LNCaP clone FGC (cell line): ENCODE measurements at regions not wholly inside any gene's neighbourhood (a gene's known extent, or its start where the extent isn't known, plus 50 kb on each side); places are given as distances from the start of the nearest gene placed in this dataset.

Experiments used
- DNase-seq: peaks from one replicate; pipeline ENCODE4 v3.0.0-alpha.2; 2011; ENCODE audit warnings: low read depth
- H3K4me3 ChIP-seq: 2 replicates; pipeline ENCODE4 v1.5.1; 2011; ENCODE audit warnings: mild to moderate bottlenecking, low read depth, low read length, control low read depth
- TF ChIP-seq, protein P1 (sequence below): IDR thresholded peaks from 2 replicates; pipeline ENCODE4 v1.5.1; 2012; ENCODE audit warnings: mild to moderate bottlenecking; ENCODE audit not compliant: control insufficient read depth, insufficient read depth; ENCODE audit errors: extremely low read depth

DNA sequence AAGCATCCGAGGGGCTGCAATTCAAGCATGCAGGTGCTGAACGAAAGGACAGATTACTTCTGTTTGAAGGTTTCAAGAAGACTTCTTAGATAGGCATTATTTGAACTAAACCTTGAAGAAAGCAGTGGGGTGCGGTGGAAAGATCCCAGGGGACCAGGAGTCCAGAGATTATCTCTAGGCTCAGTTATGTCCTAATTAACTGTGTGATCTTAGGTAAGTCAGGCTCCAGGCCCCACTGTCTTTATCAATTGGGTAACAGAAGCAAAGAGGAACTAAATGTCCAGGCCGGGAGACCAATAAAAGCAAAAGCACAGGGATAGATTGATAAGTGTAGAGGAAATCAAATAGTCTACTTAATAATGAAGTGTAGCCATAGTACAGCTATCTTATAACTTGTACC is 72.9 kb upstream of the CDC42BPA start:
- H3K4me3 ChIP-seq = no peak overlapping the region
- TF ChIP-seq, protein P1, sequence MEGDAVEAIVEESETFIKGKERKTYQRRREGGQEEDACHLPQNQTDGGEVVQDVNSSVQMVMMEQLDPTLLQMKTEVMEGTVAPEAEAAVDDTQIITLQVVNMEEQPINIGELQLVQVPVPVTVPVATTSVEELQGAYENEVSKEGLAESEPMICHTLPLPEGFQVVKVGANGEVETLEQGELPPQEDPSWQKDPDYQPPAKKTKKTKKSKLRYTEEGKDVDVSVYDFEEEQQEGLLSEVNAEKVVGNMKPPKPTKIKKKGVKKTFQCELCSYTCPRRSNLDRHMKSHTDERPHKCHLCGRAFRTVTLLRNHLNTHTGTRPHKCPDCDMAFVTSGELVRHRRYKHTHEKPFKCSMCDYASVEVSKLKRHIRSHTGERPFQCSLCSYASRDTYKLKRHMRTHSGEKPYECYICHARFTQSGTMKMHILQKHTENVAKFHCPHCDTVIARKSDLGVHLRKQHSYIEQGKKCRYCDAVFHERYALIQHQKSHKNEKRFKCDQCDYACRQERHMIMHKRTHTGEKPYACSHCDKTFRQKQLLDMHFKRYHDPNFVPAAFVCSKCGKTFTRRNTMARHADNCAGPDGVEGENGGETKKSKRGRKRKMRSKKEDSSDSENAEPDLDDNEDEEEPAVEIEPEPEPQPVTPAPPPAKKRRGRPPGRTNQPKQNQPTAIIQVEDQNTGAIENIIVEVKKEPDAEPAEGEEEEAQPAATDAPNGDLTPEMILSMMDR = no peak
- DNase-seq = no peak

DNA sequence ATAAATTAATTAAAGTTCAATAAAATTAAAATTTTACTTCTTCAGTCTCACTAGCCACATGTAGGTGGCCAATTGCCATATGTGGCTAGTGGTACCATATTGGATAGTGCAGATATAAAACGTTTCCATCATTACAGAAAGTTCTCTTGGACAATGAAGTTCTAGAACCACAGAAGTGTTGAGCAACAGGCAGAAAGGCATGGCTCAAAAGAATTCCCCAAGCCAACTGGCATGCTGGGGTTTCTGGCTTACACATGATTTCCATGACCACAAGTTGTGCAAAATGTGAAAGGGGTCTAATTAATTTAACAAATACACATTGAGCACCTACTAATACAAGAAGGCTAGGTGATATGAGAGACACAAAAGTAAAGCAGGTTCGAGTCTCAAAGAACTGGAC is 72.2 kb upstream of the CDC42BPA start:
- TF ChIP-seq, protein P1 = no peak
- no peak overlapping the region for H3K4me3 ChIP-seq
- DNase-seq = no peak

- DNase-seq = no peak
- TF ChIP-seq, protein P1 = no peak
- no peak overlapping the region for H3K4me3 ChIP-seq
Observed at GRCh38 chr1:227388214-227389168, 70.2 kb upstream of the CDC42BPA start.

GRCh38 chr1:227379555-227379892 is 61.2 kb upstream of the CDC42BPA start:
- no peak for DNase-seq
- TF ChIP-seq, protein P1 = no peak
- no peak overlapping the region for H3K4me3 ChIP-seq

GRCh38 chr1:227378871-227379554 is 60.7 kb upstream of the CDC42BPA start:
- no peak for DNase-seq
- TF ChIP-seq, protein P1 = no peak
- no peak overlapping the region for H3K4me3 ChIP-seq

DNA sequence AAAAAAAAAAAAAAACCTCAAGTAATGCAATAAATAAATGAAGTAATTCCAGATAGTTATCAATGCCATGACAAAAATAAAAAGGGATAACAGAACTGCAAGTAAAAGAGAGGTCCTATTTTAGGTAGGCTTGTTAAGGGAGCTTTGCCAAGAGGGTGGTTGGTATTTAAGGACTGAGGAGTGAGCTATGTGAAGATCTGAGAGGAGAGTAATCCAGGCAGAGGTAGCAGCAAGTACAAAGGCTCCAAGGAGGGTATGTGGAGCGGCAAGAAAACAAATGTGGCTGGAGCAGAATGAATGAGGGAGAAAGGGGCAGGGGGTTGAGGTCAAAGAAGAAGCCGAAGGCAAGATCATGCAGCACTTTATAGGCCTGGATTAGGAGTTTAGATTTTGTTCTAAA is 59.9 kb upstream of the CDC42BPA start:
- DNase-seq = no peak
- TF ChIP-seq, protein P1 = no peak

GRCh38 chr1:227374846-227375245 is 56.6 kb upstream of the CDC42BPA start:
- DNase-seq = no peak
- H3K4me3 ChIP-seq = no peak overlapping the region
- TF ChIP-seq, protein P1 = no peak

More for the DNA sequence above, 59.9 kb upstream of the CDC42BPA start:
- no peak overlapping the region for H3K4me3 ChIP-seq
